PC-9 (cell line): ENCODE measurements at regions not wholly inside any gene's neighbourhood (a gene's known extent, or its start where the extent isn't known, plus 50 kb on each side); places are given as distances from the start of the nearest gene placed in this dataset.

Experiments
- BruUV-seq: library from RNA; stranded (reverse); fragments of 400-500 nt; replicated peaks from 2 replicates; lab custom pipeline; 2021; lab: Mats Ljungman, UMichigan
- CTCF ChIA-PET: fragments of 300-600 bp; sonication (Branson Sonifier 250); formaldehyde crosslinking; loops from one replicate; lab custom pipeline; 2022; ENCODE audit warnings: antibody characterized with exemption; lab: Charles Lee
- POLR2A ChIA-PET: fragments of 300-600 bp; sonication (Branson Sonifier 250); formaldehyde crosslinking; loops from one replicate; lab custom pipeline; 2022; ENCODE audit warnings: antibody characterized with exemption; ENCODE audit not compliant: unreplicated experiment; lab: Charles Lee
- DNase-seq, 2 experiments: peaks; one replicate each; pipeline versions ENCODE4 v3.0.0 to v3.0.0-alpha.2; 2015 to 2022; ENCODE audit warnings: mixed read lengths in 1 of 2
- H2AFZ ChIP-seq: fragments of 200-600 bp; sonication (generic); 2 replicates; pipeline ENCODE4 v1.8.1; 2017; ENCODE audit warnings: antibody characterized with exemption
- H3F3A ChIP-seq: fragments of 200-600 bp; sonication (generic); 2 replicates; pipeline ENCODE4 v1.8.1; 2017; ENCODE audit warnings: antibody characterized with exemption, mild to moderate bottlenecking, low read depth; ENCODE audit not compliant: insufficient read depth
- H3K27ac ChIP-seq: fragments of 200-600 bp; sonication (generic); 2 replicates; pipeline ENCODE4 v1.6.1; 2016; ENCODE audit warnings: mixed run types
- H3K27me3 ChIP-seq: fragments of 200-600 bp; sonication (generic); 2 replicates; pipeline ENCODE4 v1.6.1; 2016; ENCODE audit warnings: low read depth, mixed run types; ENCODE audit not compliant: insufficient read depth
- H3K36me3 ChIP-seq: fragments of 200-600 bp; sonication (generic); 2 replicates; pipeline ENCODE4 v1.6.1; 2016; ENCODE audit warnings: low read depth, mixed run types
- H3K4me1 ChIP-seq: fragments of 200-600 bp; sonication (generic); replicated peaks from 2 replicates; pipeline ENCODE4 v1.6.1; 2016; ENCODE audit warnings: mixed run types; ENCODE audit not compliant: insufficient read depth
- H3K4me2 ChIP-seq: fragments of 200-600 bp; sonication (generic); 2 replicates; pipeline ENCODE4 v1.6.1; 2017; ENCODE audit warnings: mixed run types
- H3K4me3 ChIP-seq: fragments of 200-600 bp; sonication (generic); 2 replicates; pipeline ENCODE4 v1.6.1; 2016; ENCODE audit warnings: mixed run types
- H3K79me2 ChIP-seq: fragments of 200-600 bp; sonication (generic); 2 replicates; pipeline ENCODE4 v1.6.1; 2017; ENCODE audit warnings: low read depth, mixed run types
- H3K9me2 ChIP-seq: fragments of 200-600 bp; sonication (generic); 2 replicates; pipeline ENCODE4 v1.8.1; 2017; ENCODE audit warnings: mild to moderate bottlenecking; ENCODE audit not compliant: insufficient read depth
- H3K9me3 ChIP-seq: fragments of 200-600 bp; sonication (generic); 2 replicates; pipeline ENCODE4 v1.8.1; 2016; ENCODE audit warnings: low read depth; ENCODE audit not compliant: insufficient read depth
- H4K20me1 ChIP-seq: fragments of 200-600 bp; sonication (generic); 2 replicates; pipeline ENCODE4 v1.8.1; 2017; ENCODE audit not compliant: insufficient read depth
- EZH2 ChIP-seq: fragments of 200-600 bp; sonication (generic); IDR thresholded peaks from 2 replicates; pipeline ENCODE4 v1.8.0; 2017; ENCODE audit warnings: antibody characterized with exemption, low read depth
- intact Hi-C: fragments of 100-400 bp; cut with micrococcal nuclease; formaldehyde crosslinking; loops from one replicate; pipeline ENCODE4 v1.10.0; 2022; ENCODE audit not compliant: unreplicated experiment
- TF ChIP-seq, protein P1 (sequence below): fragments of 200-600 bp; sonication (generic); conservative IDR thresholded peaks from 2 replicates; pipeline ENCODE4 v1.6.1; 2017; ENCODE audit warnings: mixed run types, antibody characterized with exemption, mild to moderate bottlenecking, moderate library complexity

DNA sequence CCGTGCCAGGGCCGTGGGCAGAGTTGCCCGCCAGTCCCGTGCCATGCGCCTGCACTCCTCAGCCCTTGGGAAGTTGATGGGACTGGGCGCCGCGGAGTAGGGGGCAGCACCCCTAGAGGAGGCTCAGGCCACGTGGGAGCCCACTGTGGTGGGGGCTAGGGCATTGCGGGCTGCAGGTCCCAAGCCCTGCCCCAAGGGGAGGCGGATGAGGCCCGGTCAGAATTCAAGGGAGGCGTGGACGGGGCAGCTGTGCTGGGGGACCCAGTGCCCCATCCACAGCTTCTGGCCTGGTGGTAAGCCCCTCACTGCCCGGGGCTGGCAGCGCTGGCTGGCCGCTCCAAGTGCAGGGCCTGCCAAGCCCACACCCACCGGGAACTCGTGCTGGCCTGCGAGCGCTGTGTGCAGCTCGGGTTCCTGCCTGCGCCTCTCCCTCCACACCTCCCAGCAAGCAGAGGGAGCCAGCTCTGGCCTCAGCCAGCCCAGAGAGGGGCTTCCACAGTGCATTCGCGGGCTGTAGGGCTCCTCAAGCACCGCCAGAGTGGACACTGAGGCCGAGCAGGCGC, 317.8 kb downstream of the HAO1 start:
- H2AFZ ChIP-seq: no peak overlapping the region
- H3K4me1 ChIP-seq: no peaks in the 10 kb centered on the region
- intact Hi-C loops: no loop called here
- H3K36me3 ChIP-seq: no peaks in the 10 kb centered on the region
- H3K9me3 ChIP-seq: no peaks in the 10 kb centered on the region
- H3F3A ChIP-seq: no peaks in the 10 kb centered on the region
- BruUV-seq: no TSS peak
- CTCF ChIA-PET: no interaction called here
- H3K79me2 ChIP-seq: no peaks in the 10 kb centered on the region
- H3K4me2 ChIP-seq: no peak overlapping the region
- no peak for TF ChIP-seq EZH2
- TF ChIP-seq, protein P1, sequence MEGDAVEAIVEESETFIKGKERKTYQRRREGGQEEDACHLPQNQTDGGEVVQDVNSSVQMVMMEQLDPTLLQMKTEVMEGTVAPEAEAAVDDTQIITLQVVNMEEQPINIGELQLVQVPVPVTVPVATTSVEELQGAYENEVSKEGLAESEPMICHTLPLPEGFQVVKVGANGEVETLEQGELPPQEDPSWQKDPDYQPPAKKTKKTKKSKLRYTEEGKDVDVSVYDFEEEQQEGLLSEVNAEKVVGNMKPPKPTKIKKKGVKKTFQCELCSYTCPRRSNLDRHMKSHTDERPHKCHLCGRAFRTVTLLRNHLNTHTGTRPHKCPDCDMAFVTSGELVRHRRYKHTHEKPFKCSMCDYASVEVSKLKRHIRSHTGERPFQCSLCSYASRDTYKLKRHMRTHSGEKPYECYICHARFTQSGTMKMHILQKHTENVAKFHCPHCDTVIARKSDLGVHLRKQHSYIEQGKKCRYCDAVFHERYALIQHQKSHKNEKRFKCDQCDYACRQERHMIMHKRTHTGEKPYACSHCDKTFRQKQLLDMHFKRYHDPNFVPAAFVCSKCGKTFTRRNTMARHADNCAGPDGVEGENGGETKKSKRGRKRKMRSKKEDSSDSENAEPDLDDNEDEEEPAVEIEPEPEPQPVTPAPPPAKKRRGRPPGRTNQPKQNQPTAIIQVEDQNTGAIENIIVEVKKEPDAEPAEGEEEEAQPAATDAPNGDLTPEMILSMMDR: no peak
- H3K9me2 ChIP-seq: no peaks in the 10 kb centered on the region
- H3K4me3 ChIP-seq: no peak overlapping the region
- no peak for DNase-seq
- H3K27me3 ChIP-seq: no peaks in the 10 kb centered on the region
- H4K20me1 ChIP-seq: no peaks in the 10 kb centered on the region
- H3K27ac ChIP-seq: no peak overlapping the region
- POLR2A ChIA-PET: no interaction called here

GRCh38 chr20:7624886-7625285, 315.4 kb downstream of the HAO1 start:
- no peak overlapping the region for H2AFZ ChIP-seq
- POLR2A ChIA-PET: no interaction called here

DNA sequence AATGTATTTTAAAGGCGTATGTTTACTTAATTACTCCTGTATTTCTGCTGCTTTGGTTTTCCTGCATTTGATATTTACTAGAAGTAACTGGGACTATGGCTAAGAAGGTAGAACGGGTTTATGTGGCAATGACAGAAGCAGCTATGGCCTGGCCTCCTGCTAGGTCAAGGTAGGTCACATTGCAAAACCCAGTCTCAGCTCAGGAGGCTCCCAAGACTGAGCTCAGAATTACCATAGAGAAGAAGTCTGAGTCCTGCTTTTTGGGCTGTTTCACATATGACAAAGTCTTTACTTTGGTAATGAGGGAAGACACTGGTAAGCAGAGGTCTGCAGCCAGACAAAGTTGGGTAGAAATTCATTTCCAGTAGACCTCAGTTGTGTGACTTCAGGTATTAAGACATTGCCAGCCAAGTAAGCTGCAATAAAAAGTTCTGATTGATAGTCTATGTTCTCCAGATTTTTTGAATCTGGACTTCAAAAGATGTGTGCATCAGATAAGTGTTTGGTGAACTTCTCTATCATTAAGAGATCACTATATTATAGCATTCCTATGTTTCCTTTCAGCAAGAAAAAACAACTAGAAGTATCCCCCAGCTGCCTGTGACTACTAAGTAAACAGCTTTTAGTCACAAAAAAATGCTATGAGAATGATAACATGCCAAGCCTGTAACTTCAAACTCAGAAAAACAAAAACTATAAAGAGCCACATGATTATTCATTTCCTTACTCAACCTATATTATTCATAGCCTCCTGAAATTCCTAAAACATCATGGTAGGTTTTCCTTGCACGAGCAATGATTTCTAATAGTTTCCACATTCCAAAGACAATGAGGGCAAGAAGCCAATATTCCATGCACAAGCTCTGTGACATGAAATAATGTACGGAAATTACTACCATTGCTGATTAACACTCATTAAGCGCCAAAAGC, 312.3 kb downstream of the HAO1 start:
- H3K79me2 ChIP-seq: no peaks in the 10 kb centered on the region
- peaks cover 7% of the 10 kb centered on the region; the same call in 1 of the 2 replicates for H3K27me3 ChIP-seq
- POLR2A ChIA-PET: no interaction called here
- TF ChIP-seq, protein P1: no peak
- TF ChIP-seq EZH2: no peak
- H3K27ac ChIP-seq: no peak overlapping the region
- intact Hi-C loops: no loop called here
- no peak overlapping the region for H2AFZ ChIP-seq
- no peak overlapping the region for H3K4me3 ChIP-seq
- H4K20me1 ChIP-seq: no peaks in the 10 kb centered on the region
- H3K9me2 ChIP-seq: no peaks in the 10 kb centered on the region
- no peaks in the 10 kb centered on the region for H3K4me1 ChIP-seq
- no peak for DNase-seq
- CTCF ChIA-PET: no interaction called here
- no peaks in the 10 kb centered on the region for H3F3A ChIP-seq
- no peaks in the 10 kb centered on the region for H3K36me3 ChIP-seq
- no TSS peak for BruUV-seq
- H3K4me2 ChIP-seq: no peak overlapping the region
- H3K9me3 ChIP-seq: no peaks in the 10 kb centered on the region

More at GRCh38 chr20:7624886-7625285, 315.4 kb downstream of the HAO1 start:
- no peak for DNase-seq
- Histone ChIP-seq H3K4me1 (no peaks in the 10 kb centered on the region), H3K79me2 (no peaks in the 10 kb centered on the region), H3K9me3 (no peaks in the 10 kb centered on the region), H3K27ac (no peak overlapping the region), H3F3A (no peaks in the 10 kb centered on the region), H4K20me1 (no peaks in the 10 kb centered on the region), H3K4me2 (no peak overlapping the region), H3K9me2 (no peaks in the 10 kb centered on the region), H3K27me3 (peaks cover 7% of the 10 kb centered on the region; the same call in 1 of the 2 replicates), H3K36me3 (no peaks in the 10 kb centered on the region), H3K4me3 (no peak overlapping the region)
- BruUV-seq: no TSS peak
- TF ChIP-seq EZH2: no peak
- TF ChIP-seq, protein P1: no peak
- intact Hi-C loops: no loop called here
- CTCF ChIA-PET: no interaction called here
